HCT116 (cell line): ENCODE measurements at regions not wholly inside any gene's neighbourhood (a gene's known extent, or its start where the extent isn't known, plus 50 kb on each side); places are given as distances from the start of the nearest gene placed in this dataset.

ENCODE experiments used
- ATAC-seq: fragments of 200-7000 bp; cut with Tn5 transposase; 2 replicates; pipeline ENCODE4 v1.9.1; 2020; ENCODE audit warnings: mild to moderate bottlenecking, moderate library complexity
- BruUV-seq: library from RNA; stranded (reverse); fragments of 400-500 nt; replicated peaks from 2 replicates; lab custom pipeline; 2021; lab: Mats Ljungman, UMichigan
- CTCF ChIA-PET: fragments of 300-600 bp; sonication (Branson Sonifier 250); formaldehyde crosslinking; loops from one replicate; lab custom pipeline; 2021; ENCODE audit warnings: antibody characterized with exemption; lab: Charles Lee
- POLR2A ChIA-PET: fragments of 300-600, 350-600 bp; sonication (Branson Sonifier 250); formaldehyde crosslinking; loops from one replicate; lab custom pipeline; 2021; ENCODE audit warnings: antibody characterized with exemption; lab: Charles Lee
- RAD21 ChIA-PET, 2 experiments: fragments of 300-600 bp; sonication (Branson Sonifier 250); formaldehyde crosslinking; loops; one replicate each; lab custom pipeline; 2023; ENCODE audit warnings: low total read pairs in 2 of 2; ENCODE audit not compliant: uncharacterized antibody in 2 of 2, unreplicated experiment in 2 of 2, low non-redundant PET in 1 of 2; lab: Charles Lee
- DNase-seq: peaks from one replicate; pipeline ENCODE4 v3.0.0-alpha.2; 2010; ENCODE audit warnings: low read depth, low spot score
- H2AFZ ChIP-seq: fragments of 200-600 bp; shearing (Covaris generic), sonication (generic); 2 replicates; pipeline ENCODE4 v1.6.1; 2017; ENCODE audit warnings: low read depth, mixed run types, mixed read lengths, antibody characterized with exemption, low read length; ENCODE audit not compliant: poor library complexity, severe bottlenecking
- H3K27ac ChIP-seq: 2 replicates; pipeline ENCODE4 v1.5.1; 2012; ENCODE audit warnings: low read depth, low read length
- H3K27me3 ChIP-seq: fragments of 200-600 bp; sonication (generic); 2 replicates; pipeline ENCODE4 v1.6.1; 2016; ENCODE audit warnings: mixed run types, low read length, mixed read lengths; ENCODE audit not compliant: insufficient read depth
- H3K36me3 ChIP-seq, 2 experiments: fragments of 200-500 bp in 1 of 2; fragments of 200-600 bp in 1 of 2; sonication (Bioruptor generic) in 1 of 2; sonication (generic) in 1 of 2; 2 replicates each; pipeline versions ENCODE4 v1.5.1 to v1.6.1; 2014 to 2016; ENCODE audit warnings: low read length in 2 of 2, inconsistent platforms in 1 of 2, mixed read lengths in 1 of 2, mixed run types in 1 of 2; ENCODE audit not compliant: insufficient read depth in 2 of 2, control insufficient read depth in 1 of 2
- H3K4me1 ChIP-seq, 2 experiments: fragments of 200-600 bp in 1 of 2; sonication (generic) in 1 of 2; 2 replicates each; pipeline versions ENCODE4 v1.5.1 to v1.6.1; 2012 to 2017; ENCODE audit warnings: low read length in 2 of 2, inconsistent platforms in 1 of 2, mild to moderate bottlenecking in 1 of 2, mixed read lengths in 1 of 2, mixed run types in 1 of 2, moderate library complexity in 1 of 2; ENCODE audit not compliant: insufficient read depth in 2 of 2, control insufficient read depth in 1 of 2
- H3K4me2 ChIP-seq: fragments of 200-600 bp; sonication (generic); 2 replicates; pipeline ENCODE4 v1.6.1; 2017; ENCODE audit warnings: mixed run types, low read length, mixed read lengths
- H3K4me3 ChIP-seq, 2 experiments: fragments of 200-600 bp in 1 of 2; sonication (generic) in 1 of 2; replicated peaks in 1 of 2; 2 replicates each; pipeline ENCODE4 v1.5.1; 2011 to 2016; ENCODE audit warnings: low read length in 2 of 2, control low read depth in 1 of 2, low read depth in 1 of 2, mild to moderate bottlenecking in 1 of 2, mixed read lengths in 1 of 2, mixed run types in 1 of 2
- H3K79me2 ChIP-seq: fragments of 200-600 bp; sonication (generic); 2 replicates; pipeline ENCODE4 v1.6.1; 2017; ENCODE audit warnings: mild to moderate bottlenecking, mixed run types, low read length, moderate library complexity, mixed read lengths; ENCODE audit not compliant: insufficient read depth
- H3K9ac ChIP-seq: fragments of 200-600 bp; sonication (generic); 2 replicates; pipeline ENCODE4 v1.6.1; 2016; ENCODE audit warnings: low read length, mixed read lengths
- H3K9me2 ChIP-seq: fragments of 200-600 bp; sonication (generic), shearing (Covaris generic); 2 replicates; pipeline ENCODE4 v1.6.1; 2017; ENCODE audit warnings: mixed run types, mild to moderate bottlenecking, moderate library complexity; ENCODE audit not compliant: insufficient read depth
- H3K9me3 ChIP-seq, 2 experiments: fragments of 200-500 bp in 1 of 2; fragments of 200-600 bp in 1 of 2; sonication (Bioruptor generic) in 1 of 2; sonication (generic) in 1 of 2; 2 replicates each; pipeline ENCODE4 v1.6.1; 2014 to 2017; ENCODE audit warnings: low read length in 2 of 2, mixed read lengths in 2 of 2, inconsistent platforms in 1 of 2, low read depth in 1 of 2, mild to moderate bottlenecking in 1 of 2, mixed run types in 1 of 2, moderate library complexity in 1 of 2; ENCODE audit not compliant: control insufficient read depth in 1 of 2, insufficient read depth in 1 of 2
- H4K20me1 ChIP-seq: fragments of 200-600 bp; sonication (generic), shearing (Covaris generic); 2 replicates; pipeline ENCODE4 v1.6.1; 2017; ENCODE audit warnings: mixed run types, mild to moderate bottlenecking, moderate library complexity; ENCODE audit not compliant: insufficient read depth
- CEBPB ChIP-seq: IDR thresholded peaks from 2 replicates; pipeline ENCODE4 v1.6.1; 2012; ENCODE audit warnings: low read depth
- CTCF ChIP-seq, 3 experiments: fragments of 200-600 bp in 1 of 3; sonication (generic) in 1 of 3; IDR thresholded peaks in 2 of 3; conservative IDR thresholded peaks in 1 of 3; 2 replicates each; pipeline ENCODE4 v1.5.1; 2012 to 2017; ENCODE audit warnings: low read depth in 2 of 3, low read length in 2 of 3, antibody characterized with exemption in 1 of 3, borderline replicate concordance in 1 of 3, control low read depth in 1 of 3, mild to moderate bottlenecking in 1 of 3, mixed read lengths in 1 of 3, mixed run types in 1 of 3, moderate library complexity in 1 of 3; ENCODE audit not compliant: insufficient read depth in 1 of 3
- ELF1 ChIP-seq: IDR thresholded peaks from 2 replicates; pipeline ENCODE4 v1.6.1; 2012; ENCODE audit warnings: low read depth, borderline replicate concordance
- JUND ChIP-seq: IDR thresholded peaks from 2 replicates; pipeline ENCODE4 v1.6.1; 2012
- REST ChIP-seq: IDR thresholded peaks from 2 replicates; pipeline ENCODE4 v1.6.1; 2012; ENCODE audit warnings: low read depth
- TCF7L2 ChIP-seq: IDR thresholded peaks from 2 replicates; pipeline ENCODE4 v1.7.0; 2011; ENCODE audit warnings: borderline replicate concordance, inconsistent platforms; ENCODE audit not compliant: insufficient read depth, insufficient read length; ENCODE audit errors: extremely low read depth
- intact Hi-C: fragments of 100-400 bp; cut with micrococcal nuclease; formaldehyde crosslinking; loops from 2 replicates; pipeline ENCODE4 v1.10.0; 2022

GRCh38 chr2:136703214-136703613 lies 62.1 kb upstream of the THSD7B start:
- Histone ChIP-seq H3K36me3 (no peaks in the 10 kb centered on the region), H4K20me1 (no peaks in the 10 kb centered on the region), H3K79me2 (no peaks in the 10 kb centered on the region), H3K27me3 (no peaks in the 10 kb centered on the region), H3K27ac (no peak overlapping the region), H3K9ac (no peak overlapping the region), H2AFZ (no peak overlapping the region), H3K9me2 (no peaks in the 10 kb centered on the region), H3K4me3 (no peak overlapping the region), H3K4me1 (no peaks in the 10 kb centered on the region), H3K4me2 (no peak overlapping the region), H3K9me3 (no peaks in the 10 kb centered on the region)
- DNase-seq = no peak
- no TSS peak for BruUV-seq
- CTCF ChIA-PET = no interaction called here
- TF ChIP-seq JUND (no peak), CEBPB (no peak), ELF1 (no peak), REST (no peak), TCF7L2 (no peak), CTCF (IDR thresholded peaks at IDR 0.05 in 2 of 3, conservative IDR thresholded peaks at IDR 0.05 in 1 of 3; ENCODE audit: borderline replicate concordance in 1 of 3, insufficient read depth in 1 of 3, low read depth in 2 of 3, low read length in 2 of 3) (no peak)
- intact Hi-C loops = no loop called here
- POLR2A ChIA-PET = no interaction called here
- RAD21 ChIA-PET = no interaction called here
- no peak for ATAC-seq
